ENCODE measurements at regions not wholly inside any gene's neighbourhood (a gene's known extent, or its start where the extent isn't known, plus 50 kb on each side); places are given as distances from the start of the nearest gene placed in this dataset.
A peak's percentile ranks its signal among the peaks of the same experiment; 100 is the strongest.

DNA sequence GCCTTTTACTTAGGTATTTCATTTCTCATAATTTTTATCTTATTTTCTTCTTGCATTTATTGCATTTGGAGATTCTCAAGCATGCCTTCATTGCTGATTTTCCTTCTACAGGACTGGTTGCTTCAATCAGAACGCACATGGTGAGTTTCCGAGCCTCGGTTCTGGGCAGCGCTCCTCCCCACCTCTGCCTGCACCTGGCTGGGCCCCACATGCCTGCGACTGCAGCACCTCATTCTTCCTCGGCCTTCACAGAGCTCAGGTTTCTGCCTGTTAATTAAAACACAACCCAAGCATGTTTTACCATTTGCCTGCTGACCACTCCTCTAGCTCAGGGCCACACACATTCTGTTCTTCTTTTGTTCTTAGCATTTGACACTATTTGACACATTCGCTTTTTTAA, 398.8 kb downstream of the GALR1 start:
- no peak overlapping the region for H3K4me2 ChIP-seq (ENCODE audit: low read length)
- TF ChIP-seq, protein P1, sequence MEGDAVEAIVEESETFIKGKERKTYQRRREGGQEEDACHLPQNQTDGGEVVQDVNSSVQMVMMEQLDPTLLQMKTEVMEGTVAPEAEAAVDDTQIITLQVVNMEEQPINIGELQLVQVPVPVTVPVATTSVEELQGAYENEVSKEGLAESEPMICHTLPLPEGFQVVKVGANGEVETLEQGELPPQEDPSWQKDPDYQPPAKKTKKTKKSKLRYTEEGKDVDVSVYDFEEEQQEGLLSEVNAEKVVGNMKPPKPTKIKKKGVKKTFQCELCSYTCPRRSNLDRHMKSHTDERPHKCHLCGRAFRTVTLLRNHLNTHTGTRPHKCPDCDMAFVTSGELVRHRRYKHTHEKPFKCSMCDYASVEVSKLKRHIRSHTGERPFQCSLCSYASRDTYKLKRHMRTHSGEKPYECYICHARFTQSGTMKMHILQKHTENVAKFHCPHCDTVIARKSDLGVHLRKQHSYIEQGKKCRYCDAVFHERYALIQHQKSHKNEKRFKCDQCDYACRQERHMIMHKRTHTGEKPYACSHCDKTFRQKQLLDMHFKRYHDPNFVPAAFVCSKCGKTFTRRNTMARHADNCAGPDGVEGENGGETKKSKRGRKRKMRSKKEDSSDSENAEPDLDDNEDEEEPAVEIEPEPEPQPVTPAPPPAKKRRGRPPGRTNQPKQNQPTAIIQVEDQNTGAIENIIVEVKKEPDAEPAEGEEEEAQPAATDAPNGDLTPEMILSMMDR (IDR thresholded peaks at IDR 0.05; ENCODE audit: low read depth, low read length) = no peak
- no peak for TF ChIP-seq EZH2phosphoT487 (IDR thresholded peaks at IDR 0.05; ENCODE audit: low read depth)
- H3K4me3 ChIP-seq (ENCODE audit: low read length) = no peak overlapping the region
- no peaks in the 10 kb centered on the region for H4K20me1 ChIP-seq (ENCODE audit: insufficient read depth, low read length)
- H3K79me2 ChIP-seq (ENCODE audit: low read length) = no peaks in the 10 kb centered on the region
- no peaks in the 10 kb centered on the region for H3K9me3 ChIP-seq (ENCODE audit: insufficient read depth, low read length)
- no peaks in the 10 kb centered on the region for H3K4me1 ChIP-seq (ENCODE audit: low read length)
- peaks cover 9% of the 10 kb centered on the region for H3K27me3 ChIP-seq (ENCODE audit: low read depth, low read length)
- H3K27ac ChIP-seq (ENCODE audit: low read length) = no peak overlapping the region
- no peak overlapping the region for H2AFZ ChIP-seq (ENCODE audit: low read depth, low read length)
- H3K9ac ChIP-seq (ENCODE audit: low read length) = no peak overlapping the region
- no peaks in the 10 kb centered on the region for H3K36me3 ChIP-seq (replicated peaks; ENCODE audit: low read depth, low read length)

DNA sequence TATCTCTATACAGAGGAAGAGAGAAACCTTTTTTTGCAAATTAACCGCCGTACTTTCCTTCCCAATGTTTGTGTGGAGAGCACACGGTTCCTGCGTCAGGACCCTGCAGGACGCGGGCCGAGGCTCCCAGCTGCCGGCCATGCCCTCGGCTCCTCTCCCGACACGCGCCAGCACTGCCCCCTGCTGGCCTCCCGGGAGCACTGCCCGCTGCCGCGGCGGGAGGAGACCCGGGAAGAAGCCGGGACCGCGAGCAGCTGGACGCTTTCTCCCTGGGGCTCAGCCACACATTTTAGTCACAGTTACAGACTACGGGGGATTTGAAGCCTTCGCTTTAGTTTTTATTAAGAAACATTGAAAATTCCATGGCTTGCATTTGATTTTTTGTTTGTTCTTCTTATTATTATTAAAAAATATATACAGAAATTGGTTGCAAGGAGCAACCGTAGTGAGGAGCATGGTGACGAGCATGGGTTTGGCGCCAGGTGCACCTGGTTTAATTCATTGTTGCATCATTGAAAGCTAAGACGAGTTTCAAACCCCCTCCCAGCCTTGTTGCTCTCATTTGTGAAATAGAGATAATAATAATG, 401.2 kb downstream of the GALR1 start:
- Histone ChIP-seq H3K4me2 (ENCODE audit: low read length) (peak overlapping the region; percentile 41), H3K36me3 (replicated peaks; ENCODE audit: low read depth, low read length) (no peaks in the 10 kb centered on the region), H3K4me3 (ENCODE audit: low read length) (no peak overlapping the region), H2AFZ (ENCODE audit: low read depth, low read length) (no peak overlapping the region), H3K9ac (ENCODE audit: low read length) (no peak overlapping the region), H4K20me1 (ENCODE audit: insufficient read depth, low read length) (no peaks in the 10 kb centered on the region), H3K27ac (ENCODE audit: low read length) (no peak overlapping the region), H3K4me1 (ENCODE audit: low read length) (no peaks in the 10 kb centered on the region), H3K9me3 (ENCODE audit: insufficient read depth, low read length) (no peaks in the 10 kb centered on the region), H3K79me2 (ENCODE audit: low read length) (no peaks in the 10 kb centered on the region), H3K27me3 (ENCODE audit: low read depth, low read length) (peaks cover 3% of the 10 kb centered on the region)
- TF ChIP-seq EZH2phosphoT487 (IDR thresholded peaks at IDR 0.05; ENCODE audit: low read depth) = no peak
- TF ChIP-seq, protein P1 (IDR thresholded peaks at IDR 0.05; ENCODE audit: low read depth, low read length) = peak; percentile 97

DNA sequence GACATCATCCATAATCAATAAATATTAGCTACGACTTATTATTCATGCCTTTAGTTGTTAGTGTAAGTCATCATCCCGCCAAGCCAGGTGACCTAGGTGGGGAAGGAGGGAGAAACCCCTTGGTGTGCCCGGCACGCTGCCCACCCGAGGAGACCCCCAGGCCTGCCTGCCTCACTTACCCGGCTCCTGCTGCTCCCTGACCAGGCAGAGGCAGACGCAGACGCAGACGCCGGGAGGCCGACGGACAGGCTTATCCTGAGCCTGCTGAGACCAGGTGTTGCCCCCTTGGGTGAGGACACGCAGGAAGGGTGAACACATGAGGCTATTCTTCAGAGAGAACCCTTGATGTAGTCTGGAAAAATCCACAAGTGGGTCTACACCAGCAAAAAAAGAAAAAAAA, 401.8 kb downstream of the GALR1 start:
- TF ChIP-seq, protein P1 (IDR thresholded peaks at IDR 0.05; ENCODE audit: low read depth, low read length) = no peak
- no peak for TF ChIP-seq EZH2phosphoT487 (IDR thresholded peaks at IDR 0.05; ENCODE audit: low read depth)
- no peak overlapping the region for H2AFZ ChIP-seq (ENCODE audit: low read depth, low read length)
- H3K9ac ChIP-seq (ENCODE audit: low read length) = no peak overlapping the region
- H3K9me3 ChIP-seq (ENCODE audit: insufficient read depth, low read length) = no peaks in the 10 kb centered on the region
- no peaks in the 10 kb centered on the region for H3K36me3 ChIP-seq (replicated peaks; ENCODE audit: low read depth, low read length)
- H3K79me2 ChIP-seq (ENCODE audit: low read length) = no peaks in the 10 kb centered on the region
- H3K4me1 ChIP-seq (ENCODE audit: low read length) = no peaks in the 10 kb centered on the region
- no peak overlapping the region for H3K27ac ChIP-seq (ENCODE audit: low read length)
- H4K20me1 ChIP-seq (ENCODE audit: insufficient read depth, low read length) = no peaks in the 10 kb centered on the region
- H3K27me3 ChIP-seq (ENCODE audit: low read depth, low read length) = peaks cover 5% of the 10 kb centered on the region
- H3K4me3 ChIP-seq (ENCODE audit: low read length) = no peak overlapping the region
- H3K4me2 ChIP-seq (ENCODE audit: low read length) = no peak overlapping the region

DNA sequence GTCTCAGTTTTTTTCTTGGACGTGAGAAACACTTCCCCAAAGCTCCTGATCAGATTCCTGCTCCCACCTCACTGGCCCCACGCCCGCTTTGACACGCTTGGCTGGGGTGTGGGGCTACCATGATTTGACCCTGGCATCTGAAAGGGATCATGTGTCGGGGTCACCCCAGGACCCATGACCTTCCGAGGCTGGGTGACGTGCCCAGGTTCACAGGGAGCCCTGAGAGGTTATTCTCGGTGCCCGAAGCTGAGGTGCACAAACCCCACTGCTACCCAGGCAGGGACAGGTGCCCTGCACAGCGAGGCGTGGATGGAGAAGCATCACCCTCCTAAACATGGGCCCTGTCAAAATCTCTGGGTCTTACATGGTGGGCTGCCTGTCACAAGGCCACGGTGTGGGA, 404.1 kb downstream of the GALR1 start:
- Histone ChIP-seq H3K4me3 (ENCODE audit: low read length) (no peak overlapping the region), H3K9me3 (ENCODE audit: insufficient read depth, low read length) (no peaks in the 10 kb centered on the region), H3K27me3 (ENCODE audit: low read depth, low read length) (peaks cover 10% of the 10 kb centered on the region), H2AFZ (ENCODE audit: low read depth, low read length) (no peak overlapping the region), H4K20me1 (ENCODE audit: insufficient read depth, low read length) (no peaks in the 10 kb centered on the region), H3K4me1 (ENCODE audit: low read length) (no peaks in the 10 kb centered on the region), H3K79me2 (ENCODE audit: low read length) (no peaks in the 10 kb centered on the region), H3K4me2 (ENCODE audit: low read length) (no peak overlapping the region), H3K9ac (ENCODE audit: low read length) (no peak overlapping the region), H3K27ac (ENCODE audit: low read length) (no peak overlapping the region), H3K36me3 (replicated peaks; ENCODE audit: low read depth, low read length) (no peaks in the 10 kb centered on the region)
- TF ChIP-seq EZH2phosphoT487 (IDR thresholded peaks at IDR 0.05; ENCODE audit: low read depth) = no peak
- TF ChIP-seq, protein P1 (IDR thresholded peaks at IDR 0.05; ENCODE audit: low read depth, low read length) = no peak
